HCT116 (cell line): ENCODE measurements at regions not wholly inside any gene's neighbourhood (a gene's known extent, or its start where the extent isn't known, plus 50 kb on each side); places are given as distances from the start of the nearest gene placed in this dataset.
"Not testable (repeated sequence)": the region's sequence is repeated elsewhere in the genome, so short reads cannot be mapped to it uniquely, and the experiment has no call there.

Source experiments
- ATAC-seq: fragments of 200-7000 bp; cut with Tn5 transposase; 2 replicates; pipeline ENCODE4 v1.9.1; 2020; ENCODE audit warnings: mild to moderate bottlenecking, moderate library complexity
- BruUV-seq: library from RNA; stranded (reverse); fragments of 400-500 nt; replicated peaks from 2 replicates; lab custom pipeline; 2021; lab: Mats Ljungman, UMichigan
- CTCF ChIA-PET: fragments of 300-600 bp; sonication (Branson Sonifier 250); formaldehyde crosslinking; loops from one replicate; lab custom pipeline; 2021; ENCODE audit warnings: antibody characterized with exemption; lab: Charles Lee
- POLR2A ChIA-PET: fragments of 300-600, 350-600 bp; sonication (Branson Sonifier 250); formaldehyde crosslinking; loops from one replicate; lab custom pipeline; 2021; ENCODE audit warnings: antibody characterized with exemption; lab: Charles Lee
- RAD21 ChIA-PET, 2 experiments: fragments of 300-600 bp; sonication (Branson Sonifier 250); formaldehyde crosslinking; loops; one replicate each; lab custom pipeline; 2023; ENCODE audit warnings: low total read pairs in 2 of 2; ENCODE audit not compliant: uncharacterized antibody in 2 of 2, unreplicated experiment in 2 of 2, low non-redundant PET in 1 of 2; lab: Charles Lee
- DNase-seq: peaks from one replicate; pipeline ENCODE4 v3.0.0-alpha.2; 2010; ENCODE audit warnings: low read depth, low spot score
- H2AFZ ChIP-seq: fragments of 200-600 bp; shearing (Covaris generic), sonication (generic); 2 replicates; pipeline ENCODE4 v1.6.1; 2017; ENCODE audit warnings: low read depth, mixed run types, mixed read lengths, antibody characterized with exemption, low read length; ENCODE audit not compliant: poor library complexity, severe bottlenecking
- H3K27ac ChIP-seq: 2 replicates; pipeline ENCODE4 v1.5.1; 2012; ENCODE audit warnings: low read depth, low read length
- H3K27me3 ChIP-seq: fragments of 200-600 bp; sonication (generic); 2 replicates; pipeline ENCODE4 v1.6.1; 2016; ENCODE audit warnings: mixed run types, low read length, mixed read lengths; ENCODE audit not compliant: insufficient read depth
- H3K36me3 ChIP-seq, 2 experiments: fragments of 200-500 bp in 1 of 2; fragments of 200-600 bp in 1 of 2; sonication (Bioruptor generic) in 1 of 2; sonication (generic) in 1 of 2; 2 replicates each; pipeline versions ENCODE4 v1.5.1 to v1.6.1; 2014 to 2016; ENCODE audit warnings: low read length in 2 of 2, inconsistent platforms in 1 of 2, mixed read lengths in 1 of 2, mixed run types in 1 of 2; ENCODE audit not compliant: insufficient read depth in 2 of 2, control insufficient read depth in 1 of 2
- H3K4me1 ChIP-seq, 2 experiments: fragments of 200-600 bp in 1 of 2; sonication (generic) in 1 of 2; 2 replicates each; pipeline versions ENCODE4 v1.5.1 to v1.6.1; 2012 to 2017; ENCODE audit warnings: low read length in 2 of 2, inconsistent platforms in 1 of 2, mild to moderate bottlenecking in 1 of 2, mixed read lengths in 1 of 2, mixed run types in 1 of 2, moderate library complexity in 1 of 2; ENCODE audit not compliant: insufficient read depth in 2 of 2, control insufficient read depth in 1 of 2
- H3K4me2 ChIP-seq: fragments of 200-600 bp; sonication (generic); 2 replicates; pipeline ENCODE4 v1.6.1; 2017; ENCODE audit warnings: mixed run types, low read length, mixed read lengths
- H3K4me3 ChIP-seq, 2 experiments: fragments of 200-600 bp in 1 of 2; sonication (generic) in 1 of 2; replicated peaks in 1 of 2; 2 replicates each; pipeline ENCODE4 v1.5.1; 2011 to 2016; ENCODE audit warnings: low read length in 2 of 2, control low read depth in 1 of 2, low read depth in 1 of 2, mild to moderate bottlenecking in 1 of 2, mixed read lengths in 1 of 2, mixed run types in 1 of 2
- H3K79me2 ChIP-seq: fragments of 200-600 bp; sonication (generic); 2 replicates; pipeline ENCODE4 v1.6.1; 2017; ENCODE audit warnings: mild to moderate bottlenecking, mixed run types, low read length, moderate library complexity, mixed read lengths; ENCODE audit not compliant: insufficient read depth
- H3K9ac ChIP-seq: fragments of 200-600 bp; sonication (generic); 2 replicates; pipeline ENCODE4 v1.6.1; 2016; ENCODE audit warnings: low read length, mixed read lengths
- H3K9me2 ChIP-seq: fragments of 200-600 bp; sonication (generic), shearing (Covaris generic); 2 replicates; pipeline ENCODE4 v1.6.1; 2017; ENCODE audit warnings: mixed run types, mild to moderate bottlenecking, moderate library complexity; ENCODE audit not compliant: insufficient read depth
- H3K9me3 ChIP-seq, 2 experiments: fragments of 200-500 bp in 1 of 2; fragments of 200-600 bp in 1 of 2; sonication (Bioruptor generic) in 1 of 2; sonication (generic) in 1 of 2; 2 replicates each; pipeline ENCODE4 v1.6.1; 2014 to 2017; ENCODE audit warnings: low read length in 2 of 2, mixed read lengths in 2 of 2, inconsistent platforms in 1 of 2, low read depth in 1 of 2, mild to moderate bottlenecking in 1 of 2, mixed run types in 1 of 2, moderate library complexity in 1 of 2; ENCODE audit not compliant: control insufficient read depth in 1 of 2, insufficient read depth in 1 of 2
- H4K20me1 ChIP-seq: fragments of 200-600 bp; sonication (generic), shearing (Covaris generic); 2 replicates; pipeline ENCODE4 v1.6.1; 2017; ENCODE audit warnings: mixed run types, mild to moderate bottlenecking, moderate library complexity; ENCODE audit not compliant: insufficient read depth
- CBX3 ChIP-seq: IDR thresholded peaks from 2 replicates; pipeline ENCODE4 v1.6.1; 2012; ENCODE audit warnings: low read depth
- EGR1 ChIP-seq: IDR thresholded peaks from 2 replicates; pipeline ENCODE4 v1.6.1; 2012; ENCODE audit warnings: low read depth
- ELF1 ChIP-seq: IDR thresholded peaks from 2 replicates; pipeline ENCODE4 v1.6.1; 2012; ENCODE audit warnings: low read depth, borderline replicate concordance
- EZH2 ChIP-seq: fragments of 200-600 bp; sonication (generic); IDR thresholded peaks from 2 replicates; pipeline ENCODE4 v1.6.1; 2017; ENCODE audit warnings: antibody characterized with exemption, mixed run types
- MAX ChIP-seq: IDR thresholded peaks from 2 replicates; pipeline ENCODE4 v1.6.1; 2012
- RAD21 ChIP-seq: IDR thresholded peaks from 2 replicates; pipeline ENCODE4 v1.6.1; 2012; ENCODE audit warnings: low read depth, mild to moderate bottlenecking
- SIN3A ChIP-seq: IDR thresholded peaks from 2 replicates; pipeline ENCODE4 v1.6.1; 2012; ENCODE audit warnings: low read depth
- SP1 ChIP-seq: IDR thresholded peaks from 2 replicates; pipeline ENCODE4 v1.6.1; 2012; ENCODE audit warnings: low read depth
- YY1 ChIP-seq: IDR thresholded peaks from 2 replicates; pipeline ENCODE4 v1.6.1; 2011; ENCODE audit warnings: low read length, low read depth, moderate library complexity, mild to moderate bottlenecking; ENCODE audit not compliant: insufficient replicate concordance; ENCODE audit errors: extremely low read depth
- intact Hi-C: fragments of 100-400 bp; cut with micrococcal nuclease; formaldehyde crosslinking; loops from 2 replicates; pipeline ENCODE4 v1.10.0; 2022
- TF ChIP-seq, protein P1 (sequence below): IDR thresholded peaks from 2 replicates; pipeline ENCODE4 v1.6.1; 2012
- TF ChIP-seq, protein P2 (sequence below): IDR thresholded peaks from 2 replicates; pipeline ENCODE4 v1.6.1; 2011; ENCODE audit warnings: mild to moderate bottlenecking, low read length, moderate library complexity; ENCODE audit not compliant: insufficient replicate concordance; ENCODE audit errors: extremely low read depth

GRCh38 chr10:4403638-4404252, 422.3 kb upstream of the AKR1E2 start:
- ChIA-PET CTCF (no interaction called here), RAD21 (no interaction called here), POLR2A (no interaction called here)
- Histone ChIP-seq H2AFZ (no peak overlapping the region), H3K9ac (no peak overlapping the region), H3K27ac (no peak overlapping the region), H3K27me3 (no peaks in the 10 kb centered on the region), H3K79me2 (no peaks in the 10 kb centered on the region), H3K4me2 (no peak overlapping the region), H3K36me3 (no peaks in the 10 kb centered on the region), H4K20me1 (no peaks in the 10 kb centered on the region), H3K4me3 (no peak overlapping the region), H3K9me2 (no peaks in the 10 kb centered on the region), H3K4me1 (peaks cover 0 to 4% of the 10 kb centered on the region in 2 experiments; a peak in 1 of 4 replicates), H3K9me3 (no peaks in the 10 kb centered on the region)
- ATAC-seq (no peak), DNase-seq (no peak)
- TF ChIP-seq CBX3 (no peak), YY1 (no peak), MAX (no peak), SIN3A (no peak), EZH2 (no peak), SP1 (no peak), EGR1 (no peak), ELF1 (no peak), RAD21 (no peak)
- TF ChIP-seq, protein P1, sequence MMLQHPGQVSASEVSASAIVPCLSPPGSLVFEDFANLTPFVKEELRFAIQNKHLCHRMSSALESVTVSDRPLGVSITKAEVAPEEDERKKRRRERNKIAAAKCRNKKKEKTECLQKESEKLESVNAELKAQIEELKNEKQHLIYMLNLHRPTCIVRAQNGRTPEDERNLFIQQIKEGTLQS: no peak
- TF ChIP-seq, protein P2, sequence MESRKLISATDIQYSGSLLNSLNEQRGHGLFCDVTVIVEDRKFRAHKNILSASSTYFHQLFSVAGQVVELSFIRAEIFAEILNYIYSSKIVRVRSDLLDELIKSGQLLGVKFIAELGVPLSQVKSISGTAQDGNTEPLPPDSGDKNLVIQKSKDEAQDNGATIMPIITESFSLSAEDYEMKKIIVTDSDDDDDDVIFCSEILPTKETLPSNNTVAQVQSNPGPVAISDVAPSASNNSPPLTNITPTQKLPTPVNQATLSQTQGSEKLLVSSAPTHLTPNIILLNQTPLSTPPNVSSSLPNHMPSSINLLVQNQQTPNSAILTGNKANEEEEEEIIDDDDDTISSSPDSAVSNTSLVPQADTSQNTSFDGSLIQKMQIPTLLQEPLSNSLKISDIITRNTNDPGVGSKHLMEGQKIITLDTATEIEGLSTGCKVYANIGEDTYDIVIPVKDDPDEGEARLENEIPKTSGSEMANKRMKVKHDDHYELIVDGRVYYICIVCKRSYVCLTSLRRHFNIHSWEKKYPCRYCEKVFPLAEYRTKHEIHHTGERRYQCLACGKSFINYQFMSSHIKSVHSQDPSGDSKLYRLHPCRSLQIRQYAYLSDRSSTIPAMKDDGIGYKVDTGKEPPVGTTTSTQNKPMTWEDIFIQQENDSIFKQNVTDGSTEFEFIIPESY: no peak
- intact Hi-C loops: no loop called here
- no TSS peak for BruUV-seq

- H2AFZ ChIP-seq, RAD21 ChIA-PET, H3K9ac ChIP-seq, intact Hi-C loops, H4K20me1 ChIP-seq, H3K27me3 ChIP-seq, BruUV-seq, H3K4me1 ChIP-seq, H3K79me2 ChIP-seq, H3K27ac ChIP-seq, ATAC-seq, H3K9me2 ChIP-seq, DNase-seq, H3K4me3 ChIP-seq, H3K9me3 ChIP-seq, H3K4me2 ChIP-seq, POLR2A ChIA-PET, H3K36me3 ChIP-seq: not testable (repeated sequence)
- CTCF ChIA-PET: interaction anchor here (1.6 kb wide), 1 partner anchor 256 kb away, joined by 4 read pairs; no protein-coding TSS in a partner anchor
Measured at GRCh38 chr10:4401080-4401479, 424.9 kb upstream of the AKR1E2 start.
